A549 (cell line): ENCODE measurements at regions not wholly inside any gene's neighbourhood (a gene's known extent, or its start where the extent isn't known, plus 50 kb on each side); places are given as distances from the start of the nearest gene placed in this dataset.

Source experiments
- ATAC-seq, 2 experiments: fragments of 200-7000 bp in 1 of 2; fragments of >200 bp in 1 of 2; cut with Nextera tagmentation in 1 of 2; cut with Tn5 transposase in 1 of 2; 3 replicates each; pipeline versions ENCODE4 v1.8.0 to v1.9.1; 2018 to 2020; ENCODE audit warnings: mild to moderate bottlenecking in 1 of 2, moderate library complexity in 1 of 2
- CTCF ChIA-PET: fragments of 300-600 bp; sonication (Branson Sonifier 250); formaldehyde crosslinking; extraction: SDS; loops from one replicate; lab custom pipeline; 2021; ENCODE audit warnings: antibody characterized with exemption, inconsistent platforms; lab: Yijun Ruan, JAX
- POLR2A ChIA-PET: fragments of 350-600 bp; formaldehyde crosslinking; extraction: SDS; loops from one replicate; lab custom pipeline; 2021; ENCODE audit warnings: antibody characterized with exemption, inconsistent platforms; lab: Yijun Ruan, JAX
- DNase-seq, 2 experiments: peaks; one replicate each; pipeline versions ENCODE4 v3.0.0 to v3.0.0-alpha.2; 2011 to 2016; ENCODE audit warnings: low read depth in 1 of 2, low spot score in 1 of 2
- FAIRE-seq: peaks from 2 replicates; lab custom pipeline; 2011; peaks lifted over from hg19 to GRCh38; lab: Jason Lieb, UNC
- H3K27ac ChIP-seq, 2 experiments: fragments of >200 bp; sonication (Bioruptor Twin); formaldehyde crosslinking; 3 replicates each; pipeline ENCODE4 v1.5.1; 2016 to 2017
- H3K4me1 ChIP-seq: fragments of >200 bp; sonication (Bioruptor Twin); formaldehyde crosslinking; 3 replicates; pipeline ENCODE4 v1.6.1; 2016
- H3K4me2 ChIP-seq: fragments of >200 bp; sonication (Bioruptor Twin); formaldehyde crosslinking; 3 replicates; pipeline ENCODE4 v1.6.1; 2016
- H3K4me3 ChIP-seq: fragments of >200 bp; sonication (Bioruptor Twin); formaldehyde crosslinking; 3 replicates; pipeline ENCODE4 v1.5.1; 2016
- H3K9me3 ChIP-seq: fragments of >200 bp; sonication (Bioruptor Twin); formaldehyde crosslinking; 3 replicates; pipeline ENCODE4 v1.6.1; 2016
- BHLHE40 ChIP-seq: IDR thresholded peaks from 2 replicates; pipeline ENCODE4 v1.6.1; 2012; ENCODE audit warnings: low read depth, low read length, inconsistent platforms
- CBX2 ChIP-seq: fragments of 200-600 bp; sonication (generic); IDR thresholded peaks from 2 replicates; pipeline ENCODE4 v1.6.1; 2016; ENCODE audit warnings: low read depth, mild to moderate bottlenecking, borderline replicate concordance
- CEBPB ChIP-seq, 2 experiments: fragments of >200 bp in 1 of 2; sonication (Bioruptor Twin) in 1 of 2; formaldehyde crosslinking in 1 of 2; IDR thresholded peaks; 2 replicates each; pipeline ENCODE4 v1.6.1; 2012 to 2016
- CHD2 ChIP-seq: fragments of 150-350 bp; IDR thresholded peaks from 2 replicates; pipeline ENCODE4 v1.6.1; 2014; ENCODE audit warnings: low read length; ENCODE audit not compliant: partially characterized antibody
- EP300 ChIP-seq, 2 experiments: fragments of >200 bp; sonication (Bioruptor Twin); formaldehyde crosslinking; IDR thresholded peaks; 2 replicates in 1 of 2; 3 replicates in 1 of 2; pipeline ENCODE4 v1.6.1; 2016 to 2017
- FOXS1 ChIP-seq: fragments of 250-450 bp; sonication (Bioruptor Pico); IDR thresholded peaks from 2 replicates; pipeline ENCODE4 v1.5.0; 2020; ENCODE audit warnings: mild to moderate bottlenecking, moderate library complexity
- JUN ChIP-seq, 2 experiments: fragments of >200 bp; sonication (Bioruptor Twin); formaldehyde crosslinking; IDR thresholded peaks; 2 replicates in 1 of 2; 3 replicates in 1 of 2; pipeline ENCODE4 v1.6.1; 2016 to 2017
- JUNB ChIP-seq: fragments of >200 bp; sonication (Bioruptor Twin); formaldehyde crosslinking; IDR thresholded peaks from 2 replicates; pipeline ENCODE4 v1.6.1; 2016
- KDM1A ChIP-seq: fragments of 200-600 bp; sonication (generic); IDR thresholded peaks from 2 replicates; pipeline ENCODE4 v1.6.1; 2016; ENCODE audit warnings: low read depth, mild to moderate bottlenecking
- KDM5A ChIP-seq: fragments of 200-600 bp; sonication (generic); IDR thresholded peaks from 2 replicates; pipeline ENCODE4 v1.6.1; 2016; ENCODE audit warnings: antibody characterized with exemption, mild to moderate bottlenecking
- MAFK ChIP-seq: fragments of 450-650 bp; IDR thresholded peaks from 2 replicates; pipeline ENCODE4 v1.6.1; 2014; ENCODE audit not compliant: partially characterized antibody
- MAZ ChIP-seq: fragments of 150-350 bp; IDR thresholded peaks from 2 replicates; pipeline ENCODE4 v1.6.1; 2014; ENCODE audit warnings: antibody characterized with exemption, low read depth, low read length, borderline replicate concordance
- NPAS2 ChIP-seq: fragments of 250-450 bp; sonication (Bioruptor Pico); IDR thresholded peaks from 2 replicates; pipeline ENCODE4 v1.8.0; 2022; ENCODE audit warnings: mild to moderate bottlenecking, moderate library complexity, borderline replicate concordance
- PHF8 ChIP-seq: fragments of 200-600 bp; sonication (generic); IDR thresholded peaks from 2 replicates; pipeline ENCODE4 v1.6.1; 2016; ENCODE audit warnings: low read depth, mild to moderate bottlenecking, antibody characterized with exemption, moderate library complexity, borderline replicate concordance
- RAD21 ChIP-seq, 2 experiments: fragments of >200 bp in 1 of 2; sonication (Bioruptor Twin) in 1 of 2; formaldehyde crosslinking in 1 of 2; IDR thresholded peaks in 1 of 2; conservative IDR thresholded peaks in 1 of 2; 2 replicates in 1 of 2; 3 replicates in 1 of 2; pipeline ENCODE4 v1.6.1; 2012 to 2018; ENCODE audit warnings: inconsistent platforms in 1 of 2
- RFX5 ChIP-seq: fragments of 450-650 bp; IDR thresholded peaks from 2 replicates; pipeline ENCODE4 v1.7.1; 2014; ENCODE audit warnings: antibody characterized with exemption, mild to moderate bottlenecking, moderate library complexity
- RNF2 ChIP-seq: fragments of 200-600 bp; sonication (generic); IDR thresholded peaks from 2 replicates; pipeline ENCODE4 v1.6.1; 2016; ENCODE audit warnings: low read depth, mild to moderate bottlenecking, antibody characterized with exemption, moderate library complexity, borderline replicate concordance
- TFCP2L1 ChIP-seq: fragments of 250-450 bp; sonication (Bioruptor Pico); IDR thresholded peaks from 2 replicates; pipeline ENCODE4 v1.5.0; 2021; ENCODE audit warnings: mild to moderate bottlenecking
- ZC3H11A ChIP-seq: fragments of 450-650 bp; IDR thresholded peaks from 2 replicates; pipeline ENCODE4 v1.6.1; 2014; ENCODE audit warnings: antibody characterized with exemption, mild to moderate bottlenecking
- ZFP36 ChIP-seq: fragments of 450-650 bp; IDR thresholded peaks from 2 replicates; pipeline ENCODE4 v1.6.1; 2014; ENCODE audit warnings: borderline replicate concordance; ENCODE audit not compliant: partially characterized antibody
- ZNF302 ChIP-seq: fragments of 250-450 bp; sonication (Bioruptor Pico); IDR thresholded peaks from 2 replicates; pipeline ENCODE4 v1.9.0; 2021; ENCODE audit warnings: inconsistent platforms, mild to moderate bottlenecking, moderate library complexity
- WGBS: methylation state at CpG from one replicate; pipeline ENCODE4 v1.1.6; 2017; ENCODE audit errors: missing lambda C conversion rate; 5-methylcytosine and 5-hydroxymethylcytosine counted together
- TF ChIP-seq, protein P1 (sequence below): IDR thresholded peaks from 2 replicates; pipeline ENCODE4 v1.6.1; 2012; ENCODE audit warnings: low read depth, borderline replicate concordance
- TF ChIP-seq, protein P2 (sequence below): fragments of 450-650 bp; IDR thresholded peaks from 2 replicates; pipeline ENCODE4 v1.6.1; 2014; ENCODE audit warnings: antibody characterized with exemption
- TF ChIP-seq, protein P3 (sequence below): IDR thresholded peaks from 2 replicates; pipeline ENCODE4 v1.6.1; 2012
- TF ChIP-seq, protein P4 (sequence below): fragments of 250-450 bp; sonication (Bioruptor Pico); IDR thresholded peaks from 2 replicates; pipeline ENCODE4 v1.5.0; 2020; ENCODE audit warnings: low read depth, mild to moderate bottlenecking, moderate library complexity
- TF ChIP-seq, protein P5 (sequence below): fragments of 250-450 bp; sonication (Bioruptor Pico); IDR thresholded peaks from 2 replicates; pipeline ENCODE4 v1.5.0; 2021; ENCODE audit warnings: mild to moderate bottlenecking, moderate library complexity, borderline replicate concordance
- TF ChIP-seq, protein P6 (sequence below): IDR thresholded peaks from 2 replicates; pipeline ENCODE4 v1.6.1; 2012

DNA sequence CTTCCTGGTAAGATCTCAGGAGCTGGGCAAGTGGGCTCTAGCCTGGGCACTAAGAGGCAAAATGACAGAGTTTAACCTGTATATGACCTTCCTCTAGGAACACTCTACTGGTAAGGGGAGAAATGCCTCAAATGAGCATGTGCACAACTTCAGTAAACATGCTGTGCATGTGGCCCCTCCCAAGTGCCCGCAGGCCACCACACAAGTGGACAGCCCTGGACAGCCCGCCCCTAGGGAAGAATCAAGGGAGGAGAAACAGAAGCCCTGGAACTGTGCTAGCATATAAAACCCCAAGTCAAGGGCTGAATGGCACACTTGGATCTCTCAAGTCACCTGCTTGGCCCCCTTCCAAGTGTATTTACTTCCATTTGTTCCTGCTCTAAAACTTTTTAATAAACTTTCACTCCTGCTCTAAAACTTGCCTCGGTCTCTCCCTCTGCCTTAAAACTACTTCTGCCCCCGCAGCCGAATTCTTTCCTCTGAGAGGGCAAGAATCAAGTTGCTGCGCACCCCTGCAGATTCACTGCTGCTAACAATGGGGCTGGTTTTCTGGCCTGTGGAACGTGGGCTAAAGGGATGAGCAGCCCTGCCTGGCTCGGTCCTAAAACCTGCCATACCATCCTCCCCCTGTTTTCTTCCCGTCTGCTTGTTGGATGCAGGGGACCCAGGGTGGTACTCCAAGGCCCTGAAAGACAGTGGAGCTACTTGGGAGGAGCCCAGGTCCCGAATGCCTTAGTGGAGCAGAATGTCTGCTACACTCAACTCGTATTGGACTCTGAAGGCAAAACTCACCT lies 93.5 kb downstream of the IER5 start:
- H3K4me2 ChIP-seq: no peak overlapping the region
- no peak overlapping the region for H3K4me3 ChIP-seq
- H3K4me1 ChIP-seq: no peaks in the 10 kb centered on the region
- DNase-seq (no peak), ATAC-seq (no peak), FAIRE-seq (no peak)
- WGBS: 51% methylated on average over 11 of the region's 11 CpGs
- no peak overlapping the region for H3K27ac ChIP-seq
- ChIA-PET CTCF (interaction anchor here (2.1 to 3.9 kb wide), 2 partner anchors 8 to 243 kb away, joined by 11 to 22 read pairs; no protein-coding TSS in a partner anchor), POLR2A (no interaction called here)
- no peaks in the 10 kb centered on the region for H3K9me3 ChIP-seq
- TF ChIP-seq JUNB (no peak), RAD21 (conservative IDR thresholded peaks at IDR 0.05 in 1 of 2, IDR thresholded peaks at IDR 0.05 in 1 of 2) (no peak), FOXS1 (no peak), CEBPB (IDR thresholded peaks at IDR 0.05) (no peak), CHD2 (no peak), KDM5A (no peak), ZFP36 (no peak), RFX5 (no peak), PHF8 (no peak), MAFK (no peak), BHLHE40 (no peak), KDM1A (no peak), NPAS2 (CRISPR knock-in tag) (no peak), ZC3H11A (no peak), RNF2 (no peak)
- TF ChIP-seq, protein P1, sequence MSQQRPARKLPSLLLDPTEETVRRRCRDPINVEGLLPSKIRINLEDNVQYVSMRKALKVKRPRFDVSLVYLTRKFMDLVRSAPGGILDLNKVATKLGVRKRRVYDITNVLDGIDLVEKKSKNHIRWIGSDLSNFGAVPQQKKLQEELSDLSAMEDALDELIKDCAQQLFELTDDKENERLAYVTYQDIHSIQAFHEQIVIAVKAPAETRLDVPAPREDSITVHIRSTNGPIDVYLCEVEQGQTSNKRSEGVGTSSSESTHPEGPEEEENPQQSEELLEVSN: no peak
- TF ChIP-seq, protein P2, sequence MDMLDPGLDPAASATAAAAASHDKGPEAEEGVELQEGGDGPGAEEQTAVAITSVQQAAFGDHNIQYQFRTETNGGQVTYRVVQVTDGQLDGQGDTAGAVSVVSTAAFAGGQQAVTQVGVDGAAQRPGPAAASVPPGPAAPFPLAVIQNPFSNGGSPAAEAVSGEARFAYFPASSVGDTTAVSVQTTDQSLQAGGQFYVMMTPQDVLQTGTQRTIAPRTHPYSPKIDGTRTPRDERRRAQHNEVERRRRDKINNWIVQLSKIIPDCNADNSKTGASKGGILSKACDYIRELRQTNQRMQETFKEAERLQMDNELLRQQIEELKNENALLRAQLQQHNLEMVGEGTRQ: no peak
- TF ChIP-seq, protein P3, sequence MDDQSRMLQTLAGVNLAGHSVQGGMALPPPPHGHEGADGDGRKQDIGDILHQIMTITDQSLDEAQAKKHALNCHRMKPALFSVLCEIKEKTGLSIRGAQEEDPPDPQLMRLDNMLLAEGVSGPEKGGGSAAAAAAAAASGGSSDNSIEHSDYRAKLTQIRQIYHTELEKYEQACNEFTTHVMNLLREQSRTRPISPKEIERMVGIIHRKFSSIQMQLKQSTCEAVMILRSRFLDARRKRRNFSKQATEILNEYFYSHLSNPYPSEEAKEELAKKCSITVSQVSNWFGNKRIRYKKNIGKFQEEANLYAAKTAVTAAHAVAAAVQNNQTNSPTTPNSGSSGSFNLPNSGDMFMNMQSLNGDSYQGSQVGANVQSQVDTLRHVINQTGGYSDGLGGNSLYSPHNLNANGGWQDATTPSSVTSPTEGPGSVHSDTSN: no peak

DNA sequence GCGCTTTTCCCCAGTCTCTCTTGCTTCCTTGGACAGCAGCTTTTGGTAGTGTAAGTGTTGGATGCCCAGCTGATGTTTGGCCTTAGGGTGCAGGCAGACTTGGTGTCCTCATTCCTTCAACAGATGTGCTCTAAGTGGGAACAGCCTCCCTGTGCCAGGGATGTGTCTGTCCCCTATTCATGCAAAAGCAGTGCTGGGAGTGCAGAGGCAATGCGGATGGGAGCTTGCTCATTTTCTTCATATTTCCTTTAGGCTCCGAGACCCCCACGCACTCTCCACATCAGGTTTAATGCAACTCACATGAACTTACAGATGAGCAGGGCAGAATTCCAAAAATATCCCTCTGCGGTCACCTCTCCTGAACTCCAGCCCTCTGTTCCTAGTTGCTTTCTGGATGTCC lies 96.1 kb downstream of the IER5 start:
- DNase-seq (no peak), FAIRE-seq (no peak), ATAC-seq (no peak)
- no peak overlapping the region for H3K4me2 ChIP-seq
- no peak overlapping the region for H3K4me3 ChIP-seq
- WGBS: 67% methylated on average over 5 of the region's 5 CpGs
- no peak overlapping the region for H3K27ac ChIP-seq
- H3K4me1 ChIP-seq: no peaks in the 10 kb centered on the region
- ChIA-PET POLR2A (no interaction called here), CTCF (interaction anchor here (1.5 to 12.0 kb wide), 3 partner anchors 235 to 243 kb away, joined by 5 to 188 read pairs (median 29); no protein-coding TSS in a partner anchor)
- TF ChIP-seq KDM5A (no peak), KDM1A (no peak), RFX5 (no peak)
- TF ChIP-seq, protein P4, sequence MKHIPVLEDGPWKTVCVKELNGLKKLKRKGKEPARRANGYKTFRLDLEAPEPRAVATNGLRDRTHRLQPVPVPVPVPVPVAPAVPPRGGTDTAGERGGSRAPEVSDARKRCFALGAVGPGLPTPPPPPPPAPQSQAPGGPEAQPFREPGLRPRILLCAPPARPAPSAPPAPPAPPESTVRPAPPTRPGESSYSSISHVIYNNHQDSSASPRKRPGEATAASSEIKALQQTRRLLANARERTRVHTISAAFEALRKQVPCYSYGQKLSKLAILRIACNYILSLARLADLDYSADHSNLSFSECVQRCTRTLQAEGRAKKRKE (CRISPR knock-in tag): no peak
- no peaks in the 10 kb centered on the region for H3K9me3 ChIP-seq

DNA sequence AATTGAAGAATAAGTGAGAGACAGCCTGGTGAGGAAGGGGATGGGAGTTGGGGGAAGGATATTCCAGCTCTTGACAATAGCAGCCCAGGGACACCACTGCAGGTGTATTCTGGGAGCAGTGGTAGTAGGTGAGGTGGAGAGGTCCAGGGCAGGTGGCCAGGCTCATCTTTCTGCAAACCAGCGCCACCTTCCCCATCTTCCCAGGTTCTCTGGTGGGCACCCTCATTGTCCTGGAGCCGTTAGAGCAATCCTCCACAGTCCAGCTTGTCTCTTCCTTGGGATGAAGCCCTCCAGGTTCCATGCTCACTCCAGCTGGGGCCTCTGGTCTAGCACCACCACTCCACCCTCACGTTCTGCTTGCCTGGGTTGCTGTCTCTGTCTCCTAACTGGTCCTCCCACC lies 97.0 kb downstream of the IER5 start:
- ATAC-seq (no peak), DNase-seq (no peak), FAIRE-seq (no peak)
- ChIA-PET CTCF (interaction anchor here (0.6 to 12.0 kb wide), 3 partner anchors 69 to 242 kb away, joined by 4 to 188 read pairs (median 29); no protein-coding TSS in a partner anchor), POLR2A (no interaction called here)
- Histone ChIP-seq H3K4me2 (no peak overlapping the region), H3K4me3 (no peak overlapping the region), H3K4me1 (no peaks in the 10 kb centered on the region), H3K9me3 (no peaks in the 10 kb centered on the region), H3K27ac (no peak overlapping the region)
- 3% methylated on average over 3 of the region's 3 CpGs for WGBS
- TF ChIP-seq EP300 (IDR thresholded peaks at IDR 0.05) (no peak), ZNF302 (CRISPR knock-in tag) (no peak), JUN (IDR thresholded peaks at IDR 0.05) (no peak), TFCP2L1 (CRISPR knock-in tag) (no peak), PHF8 (no peak), CBX2 (no peak), MAZ (no peak)
- TF ChIP-seq, protein P2: no peak
- TF ChIP-seq, protein P5, sequence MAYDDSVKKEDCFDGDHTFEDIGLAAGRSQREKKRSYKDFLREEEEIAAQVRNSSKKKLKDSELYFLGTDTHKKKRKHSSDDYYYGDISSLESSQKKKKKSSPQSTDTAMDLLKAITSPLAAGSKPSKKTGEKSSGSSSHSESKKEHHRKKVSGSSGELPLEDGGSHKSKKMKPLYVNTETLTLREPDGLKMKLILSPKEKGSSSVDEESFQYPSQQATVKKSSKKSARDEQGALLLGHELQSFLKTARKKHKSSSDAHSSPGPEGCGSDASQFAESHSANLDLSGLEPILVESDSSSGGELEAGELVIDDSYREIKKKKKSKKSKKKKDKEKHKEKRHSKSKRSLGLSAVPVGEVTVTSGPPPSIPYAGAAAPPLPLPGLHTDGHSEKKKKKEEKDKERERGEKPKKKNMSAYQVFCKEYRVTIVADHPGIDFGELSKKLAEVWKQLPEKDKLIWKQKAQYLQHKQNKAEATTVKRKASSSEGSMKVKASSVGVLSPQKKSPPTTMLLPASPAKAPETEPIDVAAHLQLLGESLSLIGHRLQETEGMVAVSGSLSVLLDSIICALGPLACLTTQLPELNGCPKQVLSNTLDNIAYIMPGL: no peak
- TF ChIP-seq, protein P6, sequence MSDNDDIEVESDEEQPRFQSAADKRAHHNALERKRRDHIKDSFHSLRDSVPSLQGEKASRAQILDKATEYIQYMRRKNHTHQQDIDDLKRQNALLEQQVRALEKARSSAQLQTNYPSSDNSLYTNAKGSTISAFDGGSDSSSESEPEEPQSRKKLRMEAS: no peak
